Right renal cortex interstitium (tissue), 3 donors: ENCODE measurements at regions not wholly inside any gene's neighbourhood (a gene's known extent, or its start where the extent isn't known, plus 50 kb on each side); places are given as distances from the start of the nearest gene placed in this dataset.
A peak's percentile ranks its signal among the peaks of the same experiment; 100 is the strongest.
"Not testable (repeated sequence)": the region's sequence is repeated elsewhere in the genome, so short reads cannot be mapped to it uniquely, and the experiment has no call there.

Experiments
- DNase-seq, 3 donors: peaks; one replicate each; pipeline ENCODE4 v3.0.0-alpha.2; 2013; ENCODE audit warnings: low read depth in 3 of 3, low spot score in 2 of 3

GRCh38 chr1:170370087-170370486 is 161.9 kb upstream of the GORAB start:
- no peak for DNase-seq

- DNase-seq = no peak
Measured at GRCh38 chr1:170375082-170375723, 156.8 kb upstream of the GORAB start.

GRCh38 chr1:170376801-170377385 is 155.1 kb upstream of the GORAB start:
- no peak for DNase-seq

GRCh38 chr1:170377440-170377839 is 154.5 kb upstream of the GORAB start:
- no peak for DNase-seq

- no peak for DNase-seq
Measured at GRCh38 chr1:170377896-170378634, 153.9 kb upstream of the GORAB start.

GRCh38 chr1:170385750-170386149 is 146.2 kb upstream of the GORAB start:
- no peak for DNase-seq

GRCh38 chr1:170388489-170388888 is 143.5 kb upstream of the GORAB start:
- DNase-seq = no peak

GRCh38 chr1:170395149-170395548 is 136.8 kb upstream of the GORAB start:
- DNase-seq = no peak

GRCh38 chr1:170397061-170397460 is 134.9 kb upstream of the GORAB start:
- no peak for DNase-seq

GRCh38 chr1:170402476-170403311 is 129.3 kb upstream of the GORAB start:
- no peak for DNase-seq

GRCh38 chr1:170407138-170407537 is 124.8 kb upstream of the GORAB start:
- DNase-seq = no peak

GRCh38 chr1:170407581-170407980 is 124.4 kb upstream of the GORAB start:
- no peak for DNase-seq

- no peak for DNase-seq
Measured at GRCh38 chr1:170410401-170411166, 121.4 kb upstream of the GORAB start.

GRCh38 chr1:170414989-170415709 is 116.8 kb upstream of the GORAB start:
- no peak for DNase-seq

GRCh38 chr1:170415710-170416372 is 116.1 kb upstream of the GORAB start:
- DNase-seq = peak in 1 of 3 donors; percentile 15

GRCh38 chr1:170424346-170424745 is 107.6 kb upstream of the GORAB start:
- DNase-seq = no peak

GRCh38 chr1:170426596-170426995 is 105.4 kb upstream of the GORAB start:
- DNase-seq = no peak

GRCh38 chr1:170427002-170427401 is 105.0 kb upstream of the GORAB start:
- DNase-seq = not testable (repeated sequence)

GRCh38 chr1:170436928-170437327 is 95.0 kb upstream of the GORAB start:
- DNase-seq = no peak
